ENCODE measurements at regions not wholly inside any gene's neighbourhood (a gene's known extent, or its start where the extent isn't known, plus 50 kb on each side); places are given as distances from the start of the nearest gene placed in this dataset.
A peak's percentile ranks its signal among the peaks of the same experiment; 100 is the strongest.
"Not testable (repeated sequence)": the region's sequence is repeated elsewhere in the genome, so short reads cannot be mapped to it uniquely, and the experiment has no call there.

DNA sequence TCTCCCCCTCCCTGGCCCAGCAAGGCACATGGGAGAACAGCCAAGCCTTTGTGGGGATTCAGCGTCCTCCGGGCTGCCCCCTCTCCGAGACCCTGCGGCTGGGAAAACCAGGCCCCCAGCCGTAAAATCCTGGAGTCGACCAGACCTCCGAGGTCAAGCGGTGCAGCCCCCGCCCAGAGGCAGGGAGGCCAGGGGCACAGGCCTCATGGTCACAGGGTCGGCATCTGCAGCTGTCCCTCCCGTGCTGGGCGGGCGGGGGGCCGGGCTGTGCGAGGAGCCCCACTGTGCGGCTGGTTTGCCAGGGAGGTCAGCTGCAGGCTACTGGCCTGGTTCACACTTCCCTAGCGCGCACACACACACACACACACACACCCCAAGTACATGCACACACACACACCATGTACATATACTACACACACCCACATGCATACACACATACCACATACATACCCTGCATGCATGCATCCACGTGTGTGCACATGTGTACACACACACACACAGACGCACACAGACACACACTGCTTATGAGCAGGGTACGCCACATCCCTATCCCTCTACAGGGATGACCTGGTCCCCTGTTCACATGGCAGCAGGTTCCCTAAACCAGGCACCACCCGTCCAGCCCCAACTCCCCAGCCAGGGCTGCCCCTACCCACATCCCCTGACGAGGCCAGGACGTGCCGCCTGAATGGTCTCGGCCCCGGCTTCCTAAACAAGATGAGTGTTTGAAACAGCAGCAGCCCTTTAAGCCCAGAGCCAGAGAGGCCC is 108.9 kb upstream of the CIBAR2 start:
- no peak for DNase-seq (ENCODE audit: low spot score)

GRCh38 chr16:85221771-85222154 is 109.5 kb upstream of the CIBAR2 start:
- DNase-seq (ENCODE audit: low spot score), result no peak

DNA sequence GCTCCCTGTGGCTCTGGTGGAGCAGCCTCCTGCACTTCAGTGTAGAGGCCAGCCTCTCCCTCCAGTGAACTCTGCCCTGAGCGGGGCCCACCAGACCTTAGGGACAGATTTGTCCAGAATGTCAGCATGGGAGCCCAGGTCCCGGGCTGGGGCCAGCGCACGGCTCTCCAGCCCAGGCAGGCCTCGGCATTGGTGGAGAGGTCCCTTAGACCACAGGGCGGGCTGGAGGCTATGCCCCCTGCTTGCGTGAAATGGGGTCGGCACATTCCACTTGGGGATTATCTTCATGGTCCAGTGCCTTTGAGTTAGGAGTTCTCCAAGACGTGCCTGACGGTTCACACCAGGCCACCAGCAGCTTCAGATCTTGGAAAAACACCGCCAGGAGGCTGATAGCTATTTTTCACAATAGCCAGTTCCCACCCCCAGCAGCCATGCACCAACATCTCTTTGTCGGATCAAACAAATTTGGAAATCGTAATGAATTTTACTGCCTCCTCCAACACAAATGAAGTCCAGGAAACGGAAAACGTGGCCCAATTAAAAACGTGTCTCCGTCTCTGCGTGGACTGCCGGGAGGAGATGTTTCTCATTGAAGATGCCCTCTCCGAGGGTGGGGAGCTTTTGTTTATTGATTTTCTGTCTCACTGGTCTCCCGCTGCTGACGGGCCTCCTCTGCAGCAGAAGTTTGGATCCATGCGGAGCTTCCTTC is 110.0 kb upstream of the CIBAR2 start:
- no peak for DNase-seq (ENCODE audit: low spot score)

DNA sequence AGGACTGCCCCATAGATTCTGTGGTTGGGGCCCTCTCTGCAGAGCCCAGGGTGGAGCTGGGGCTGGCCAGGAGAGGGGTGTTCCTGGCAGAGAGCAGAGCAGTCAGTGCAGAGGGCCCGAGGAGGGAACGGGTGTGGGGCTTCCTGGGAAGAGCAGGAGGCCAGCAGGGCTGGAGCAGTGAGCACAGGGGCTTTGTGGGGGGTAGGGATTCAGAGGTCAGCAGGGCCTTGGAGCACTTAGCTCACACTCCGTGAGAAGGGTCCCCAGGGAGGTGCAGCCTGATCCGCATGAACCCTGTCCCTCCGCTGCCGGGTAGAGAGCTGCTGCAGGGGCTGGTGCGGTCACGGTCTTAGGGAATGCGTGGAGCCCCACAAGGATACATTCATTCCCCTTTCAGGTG is 113.0 kb upstream of the CIBAR2 start:
- no peak for DNase-seq (ENCODE audit: low spot score)

DNA sequence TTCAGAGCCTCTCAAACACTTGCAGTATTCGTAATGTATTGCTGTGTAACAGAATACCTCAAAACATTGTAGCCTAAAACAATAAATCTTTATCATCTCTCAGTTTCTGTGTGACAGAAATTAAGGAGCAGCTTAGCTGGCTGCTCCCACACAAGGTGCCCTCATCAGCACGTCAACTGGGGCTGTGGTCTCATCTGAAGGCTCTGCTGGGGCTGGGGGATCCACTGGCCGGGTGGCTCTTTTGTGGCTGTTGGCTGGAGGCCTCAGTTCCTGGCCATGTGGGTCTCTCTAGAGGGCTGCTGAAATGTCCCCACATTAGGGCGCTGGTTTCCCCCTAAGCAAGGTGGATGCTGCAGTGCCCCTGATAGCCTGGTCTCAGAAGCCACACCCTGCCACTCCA is 113.4 kb upstream of the CIBAR2 start:
- no peak for DNase-seq (ENCODE audit: low spot score)

DNA sequence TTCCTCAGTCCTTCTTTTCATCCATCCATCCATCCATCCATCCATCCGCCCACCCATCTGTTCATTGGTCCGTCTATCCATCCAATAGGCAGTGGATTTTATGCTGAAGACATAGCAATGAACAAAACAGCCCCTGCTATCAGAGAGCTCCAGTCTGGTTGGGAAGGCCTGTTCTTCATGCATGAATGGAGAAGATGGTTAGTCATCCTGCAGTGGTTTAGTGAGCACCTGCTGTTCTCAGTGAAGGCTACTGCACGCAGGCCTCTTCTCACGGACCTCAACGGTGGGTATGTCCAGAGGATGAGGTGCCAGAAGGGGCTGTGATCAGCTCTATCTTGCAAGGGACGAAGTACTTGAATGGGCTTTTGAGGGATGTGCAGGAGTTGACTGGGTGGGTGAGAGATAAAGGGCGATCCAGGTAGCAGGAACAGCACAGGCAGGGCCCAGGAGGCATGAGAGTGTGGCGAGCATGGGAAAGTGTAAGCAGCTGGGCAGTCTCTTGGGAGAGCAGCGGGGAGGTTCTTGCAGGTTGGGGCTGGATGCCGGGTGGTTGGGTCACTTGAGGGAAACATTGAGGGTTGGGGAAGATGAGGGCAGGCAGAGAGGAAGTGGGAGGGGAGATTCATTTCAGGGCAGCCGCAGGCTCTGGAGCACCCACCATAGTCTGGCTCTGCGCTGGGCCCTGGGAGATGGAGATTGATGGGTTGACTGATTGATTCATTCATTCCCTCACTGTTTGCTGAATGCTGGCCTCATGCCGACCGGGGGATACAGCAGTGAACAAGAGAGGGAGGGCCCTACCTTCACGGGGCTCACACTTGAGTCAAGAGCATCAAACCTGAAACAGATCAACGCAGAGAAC is 115.0 kb upstream of the CIBAR2 start:
- DNase-seq (ENCODE audit: low spot score), result no peak

GRCh38 chr16:85227946-85228862 is 115.9 kb upstream of the CIBAR2 start:
- DNase-seq (ENCODE audit: low spot score), result no peak

DNA sequence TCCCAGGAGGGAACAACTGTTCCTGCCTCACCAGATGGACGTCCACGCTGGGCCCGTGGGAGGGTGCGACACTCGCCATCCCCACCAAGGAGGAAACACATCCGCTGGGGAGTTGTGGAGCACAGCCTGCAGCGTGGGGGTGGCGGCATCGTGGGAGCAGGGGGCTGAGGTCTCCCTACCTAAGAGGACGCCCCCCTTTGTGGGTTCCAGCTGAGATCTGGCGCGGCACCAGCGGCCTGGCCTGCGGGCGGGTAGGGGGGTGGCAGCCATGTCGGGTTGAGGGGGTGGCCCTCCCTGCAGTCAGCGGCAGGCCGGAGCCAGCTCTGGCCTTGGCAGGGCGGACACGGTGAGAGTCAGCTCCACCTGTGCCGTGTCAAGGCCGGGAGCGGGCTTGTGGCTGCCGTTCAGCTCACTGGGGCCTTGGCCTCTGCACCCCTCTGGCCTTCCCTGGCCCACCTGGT is 116.7 kb upstream of the CIBAR2 start:
- DNase-seq (ENCODE audit: low spot score), result no peak

DNA sequence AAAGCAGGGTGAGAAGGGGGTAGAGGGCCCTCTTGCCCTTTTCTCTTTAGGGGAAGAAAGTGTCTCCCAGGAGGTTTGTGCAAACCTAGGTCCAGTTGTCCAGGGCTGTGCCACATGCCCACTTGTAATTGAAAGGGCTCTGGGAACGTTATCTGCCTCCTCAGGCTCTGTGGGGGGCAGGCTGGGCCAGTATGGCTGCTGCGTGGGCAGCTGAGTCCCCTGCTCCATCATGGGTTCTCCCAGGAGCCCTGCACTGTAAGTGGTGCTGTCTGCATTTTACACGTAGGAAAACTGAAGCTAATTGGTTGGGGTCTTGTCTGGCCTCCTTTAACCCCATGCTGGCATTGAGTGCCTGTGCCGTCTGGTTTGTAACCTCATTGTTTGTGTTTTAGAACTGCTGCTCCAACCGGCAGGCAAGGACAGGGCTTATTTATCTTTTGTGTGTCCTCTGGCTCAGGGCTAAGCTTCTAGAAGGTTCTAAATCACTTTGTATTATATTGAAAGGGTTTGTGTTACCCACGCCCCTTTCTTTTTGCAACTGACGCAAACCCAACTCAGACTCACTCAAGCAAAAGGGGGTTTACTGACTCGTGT is 117.7 kb upstream of the CIBAR2 start:
- no peak for DNase-seq (ENCODE audit: low spot score)

DNA sequence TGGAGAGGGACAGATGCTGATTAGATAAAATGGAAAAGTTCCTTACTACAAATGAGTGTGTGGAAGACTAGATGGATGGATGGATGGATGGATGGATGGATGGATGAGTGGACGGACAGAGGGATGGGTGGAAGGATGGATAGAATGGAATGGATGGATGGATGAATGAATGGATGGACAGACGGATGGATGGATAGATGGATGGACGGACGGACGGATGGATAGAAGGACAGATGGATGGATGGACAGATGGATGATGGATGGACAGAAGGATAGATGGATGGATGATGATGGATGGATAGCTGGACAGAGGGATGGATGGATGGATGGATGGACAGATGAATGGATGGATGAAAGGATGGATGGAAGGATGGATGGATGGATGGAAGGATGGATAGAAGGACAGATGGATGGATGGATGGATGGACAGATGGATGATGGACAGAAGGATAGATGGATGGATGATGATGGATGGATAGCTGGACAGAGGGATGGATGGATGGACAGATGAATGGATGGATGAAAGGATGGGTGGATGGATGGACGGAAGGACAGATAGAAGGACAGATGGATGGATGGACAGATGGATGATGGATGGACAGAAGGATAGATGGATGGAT is 118.6 kb upstream of the CIBAR2 start:
- not testable (repeated sequence) for DNase-seq (ENCODE audit: low spot score)

DNA sequence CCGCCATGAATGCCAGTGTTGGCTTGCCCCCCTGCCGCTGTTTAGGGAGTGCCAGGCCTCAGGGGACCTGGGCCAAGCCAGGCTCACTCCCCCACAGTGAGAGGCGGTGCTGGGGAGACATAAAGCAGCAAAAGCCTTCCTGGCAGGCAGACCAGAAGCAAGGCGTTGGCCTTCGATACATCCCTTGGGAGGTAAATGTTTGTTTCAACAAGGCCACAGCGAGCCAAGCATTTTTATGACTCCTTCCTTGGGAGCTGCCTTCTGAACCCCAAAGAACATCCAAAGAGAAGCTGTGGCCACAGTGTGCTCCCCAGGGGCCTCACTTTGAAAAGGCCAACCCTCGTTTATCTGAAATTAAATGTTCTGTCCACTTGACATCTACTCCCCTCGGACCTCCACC is 119.7 kb upstream of the CIBAR2 start:
- no peak for DNase-seq (ENCODE audit: low spot score)

- no peak for DNase-seq (ENCODE audit: low spot score)
Measured at GRCh38 chr16:85232369-85233142, 120.3 kb upstream of the CIBAR2 start.

GRCh38 chr16:85233516-85233915 is 121.2 kb upstream of the CIBAR2 start:
- DNase-seq (ENCODE audit: low spot score), result no peak

DNA sequence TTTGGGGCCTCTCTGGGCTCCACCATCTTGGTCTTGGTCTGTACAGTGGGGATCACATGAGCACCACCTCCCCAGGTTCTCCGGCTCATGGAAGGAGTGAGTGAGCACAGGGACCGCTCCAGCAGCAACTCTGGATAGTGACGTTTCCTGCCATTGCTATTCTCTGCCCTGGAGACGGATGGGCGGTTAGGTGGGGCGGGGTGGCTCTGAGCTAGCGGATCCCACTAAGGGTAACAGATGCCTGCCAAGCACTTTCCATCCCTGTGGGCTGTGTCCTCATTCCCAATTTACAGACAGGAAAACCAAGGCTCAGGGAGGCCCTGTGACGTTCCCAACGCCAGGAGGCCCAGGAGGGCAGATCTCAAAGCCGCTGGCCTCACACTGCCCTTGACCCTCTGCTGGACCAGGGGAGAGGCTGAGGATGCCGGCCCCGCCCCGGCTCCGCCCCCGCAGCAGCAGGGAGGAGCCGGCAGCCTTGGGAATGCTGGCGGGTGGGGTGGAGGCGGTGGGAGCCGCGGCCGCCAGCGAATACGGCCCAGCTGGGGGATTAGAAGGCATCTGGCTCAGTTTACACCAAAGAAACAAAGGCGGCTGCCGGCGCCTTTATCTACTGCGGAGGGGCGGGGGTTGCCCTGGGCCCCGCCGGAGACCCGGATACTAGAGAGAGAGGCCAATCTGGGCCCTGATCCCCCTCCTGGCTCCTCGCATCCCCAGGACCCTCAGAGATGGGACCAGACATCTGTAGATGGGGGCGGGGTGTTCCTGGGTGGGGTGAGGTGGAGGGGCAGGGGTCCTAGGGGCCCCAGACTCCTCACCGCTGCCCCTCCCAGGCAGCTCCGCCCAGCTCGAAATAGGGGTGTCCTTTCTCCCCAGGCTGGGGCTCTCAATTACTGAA is 122.3 kb upstream of the CIBAR2 start:
- DNase-seq (ENCODE audit: low spot score), result no peak

DNA sequence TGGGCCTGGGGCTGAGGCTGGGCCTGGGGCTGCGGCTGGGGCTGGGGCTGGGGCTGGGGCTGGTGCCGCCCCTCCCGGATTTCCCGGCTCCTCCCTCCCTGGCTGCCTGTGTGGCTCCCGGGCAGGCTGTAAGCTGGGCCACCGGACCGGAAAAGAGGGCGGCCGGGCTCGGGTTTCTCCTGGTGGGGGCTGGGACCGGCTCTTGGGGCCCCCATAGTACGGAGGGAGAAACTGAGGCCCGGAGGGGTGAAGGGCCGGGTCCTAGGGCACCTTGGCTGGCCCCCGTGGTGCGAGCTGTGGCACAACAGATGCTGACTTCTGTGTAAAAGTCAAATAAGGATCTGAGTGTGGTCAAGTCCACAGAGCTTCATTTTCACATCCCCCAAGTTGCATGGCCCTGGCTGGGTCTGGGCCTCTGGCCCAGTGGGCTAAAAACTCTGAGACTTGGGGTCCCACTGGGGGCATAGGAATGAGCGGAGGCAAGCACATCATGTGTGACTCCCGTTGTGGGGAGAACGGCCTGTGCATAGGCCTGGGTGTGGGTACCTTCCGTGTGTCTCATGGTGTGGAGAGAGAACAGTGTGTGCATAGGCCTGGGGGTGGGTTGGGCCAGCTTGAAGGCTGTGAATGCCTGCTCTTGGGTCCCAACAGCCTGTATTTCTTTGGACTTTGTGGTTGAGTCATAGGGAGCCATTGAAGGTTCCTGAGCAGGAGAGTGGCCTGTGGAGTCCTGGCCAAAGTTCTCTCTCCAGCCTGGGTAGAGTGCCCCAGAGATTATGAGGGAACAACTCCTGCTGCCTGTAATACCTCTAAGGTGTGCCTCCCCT is 123.9 kb upstream of the CIBAR2 start:
- DNase-seq (ENCODE audit: low spot score), result no peak

DNA sequence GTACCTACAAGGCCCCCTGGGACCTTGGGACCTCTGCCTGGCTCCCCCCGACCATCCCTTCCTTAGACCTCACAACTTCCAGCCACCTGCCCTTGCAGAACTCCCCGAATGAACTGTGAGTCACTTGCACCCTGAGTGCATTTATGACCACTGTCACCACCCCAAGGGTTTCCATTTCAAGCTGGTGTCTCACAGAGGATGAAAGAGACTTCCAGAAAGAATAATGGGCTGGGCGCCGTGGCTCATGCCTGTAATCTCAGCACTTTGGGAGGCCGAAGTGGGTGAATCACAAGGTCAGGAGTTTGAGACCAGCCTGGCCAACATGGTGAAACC is 124.5 kb upstream of the CIBAR2 start:
- no peak for DNase-seq (ENCODE audit: low spot score)

DNA sequence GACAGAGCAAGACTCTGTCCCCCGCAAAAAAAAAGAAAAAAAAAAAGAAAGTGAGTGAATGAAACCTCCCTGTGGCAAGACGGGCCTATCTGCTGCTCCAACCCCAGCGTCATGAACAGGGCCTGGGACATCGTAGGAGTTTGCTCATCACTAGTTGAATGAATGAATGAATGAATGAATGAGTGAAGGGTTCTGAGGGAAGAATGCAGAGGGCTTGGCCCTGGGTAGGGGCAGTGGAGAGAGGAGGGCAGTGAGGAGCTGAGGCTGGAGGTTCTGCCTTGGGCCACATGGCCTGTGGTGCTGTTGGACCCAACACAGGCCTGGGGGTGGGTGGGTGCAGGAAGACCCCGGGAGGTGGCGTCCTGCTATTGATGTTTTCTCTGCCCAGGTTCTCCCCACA is 125.5 kb upstream of the CIBAR2 start:
- no peak for DNase-seq (ENCODE audit: low spot score)

DNA sequence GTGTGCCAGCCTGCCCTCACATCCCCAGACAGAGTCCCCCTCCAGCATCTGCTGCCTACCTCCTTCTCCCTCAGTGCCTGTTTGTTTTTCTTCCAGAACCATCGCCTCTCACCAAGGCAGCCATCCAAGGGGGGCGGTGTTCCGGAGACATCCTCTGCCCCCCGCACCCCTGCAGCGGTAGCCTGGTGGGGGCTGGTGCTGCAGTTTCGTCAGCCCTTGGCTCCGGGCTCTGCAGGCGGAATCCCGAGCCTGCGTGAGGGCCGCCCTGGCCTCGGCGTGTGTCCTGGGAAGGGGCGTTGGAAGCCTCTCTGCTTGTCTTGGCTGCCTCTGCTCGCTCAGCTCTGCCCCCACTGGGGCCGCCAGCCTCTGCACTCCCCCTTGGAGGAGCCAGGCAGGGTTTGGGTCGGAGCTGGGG is 126.0 kb upstream of the CIBAR2 start:
- peak; percentile 29 for DNase-seq (ENCODE audit: low spot score)
